Nephron progenitor cell (in vitro differentiated cells): ENCODE measurements at regions not wholly inside any gene's neighbourhood (a gene's known extent, or its start where the extent isn't known, plus 50 kb on each side); places are given as distances from the start of the nearest gene placed in this dataset.

ENCODE experiments used
- DNase-seq: peaks from one replicate; pipeline ENCODE4 v3.0.0; 2021
- H3K27ac Mint-ChIP-seq: 2 replicates; pipeline ENCODE4 v1.8.0; 2021; ENCODE audit warnings: mild to moderate bottlenecking, moderate library complexity, mixed read lengths
- H3K27me3 Mint-ChIP-seq: 2 replicates; pipeline ENCODE4 v1.8.0; 2021; ENCODE audit warnings: mild to moderate bottlenecking, low read depth, mixed read lengths; ENCODE audit not compliant: poor library complexity
- H3K36me3 Mint-ChIP-seq: 2 replicates; pipeline ENCODE4 v1.8.0; 2021; ENCODE audit warnings: low read depth, mixed read lengths
- H3K4me1 Mint-ChIP-seq: 2 replicates; pipeline ENCODE4 v1.8.0; 2021; ENCODE audit warnings: mixed read lengths
- H3K4me3 Mint-ChIP-seq: 2 replicates; pipeline ENCODE4 v1.8.0; 2021; ENCODE audit warnings: mild to moderate bottlenecking, moderate library complexity, mixed read lengths
- H3K9me3 Mint-ChIP-seq: 2 replicates; pipeline ENCODE4 v1.8.0; 2021; ENCODE audit warnings: mild to moderate bottlenecking, moderate library complexity, mixed read lengths
- TF ChIP-seq, protein P1 (sequence below): fragments of 200-600 bp; sonication (generic); IDR thresholded peaks from 2 replicates; pipeline ENCODE4 v1.5.0; 2021; ENCODE audit warnings: antibody characterized with exemption

DNA sequence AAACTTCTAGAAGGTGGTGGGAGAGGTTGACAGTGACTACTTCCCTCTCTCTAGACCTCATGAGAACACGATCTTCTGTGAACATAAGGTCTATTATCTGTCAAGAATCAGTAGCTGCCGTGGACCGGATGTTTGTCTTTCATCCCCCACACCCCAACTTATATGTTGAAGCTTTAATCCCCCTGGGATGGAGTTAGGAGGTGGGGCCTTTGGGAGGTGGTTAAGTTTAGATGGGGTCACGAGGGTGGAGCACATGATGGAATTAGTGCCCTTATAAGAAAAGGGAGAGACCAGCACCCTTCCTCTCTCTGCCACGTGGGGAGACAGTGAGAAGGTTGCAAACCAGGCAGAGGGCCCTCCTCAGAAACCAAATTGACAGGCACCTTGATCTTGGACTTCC lies 409.1 kb downstream of the QKI start:
- H3K4me3 Mint-ChIP-seq, result no peak overlapping the region
- no peaks in the 10 kb centered on the region for H3K9me3 Mint-ChIP-seq
- H3K36me3 Mint-ChIP-seq, result no peaks in the 10 kb centered on the region
- peaks cover 38% of the 10 kb centered on the region for H3K27me3 Mint-ChIP-seq
- DNase-seq, result no peak
- H3K4me1 Mint-ChIP-seq, result peaks cover 2% of the 10 kb centered on the region
- TF ChIP-seq, protein P1, sequence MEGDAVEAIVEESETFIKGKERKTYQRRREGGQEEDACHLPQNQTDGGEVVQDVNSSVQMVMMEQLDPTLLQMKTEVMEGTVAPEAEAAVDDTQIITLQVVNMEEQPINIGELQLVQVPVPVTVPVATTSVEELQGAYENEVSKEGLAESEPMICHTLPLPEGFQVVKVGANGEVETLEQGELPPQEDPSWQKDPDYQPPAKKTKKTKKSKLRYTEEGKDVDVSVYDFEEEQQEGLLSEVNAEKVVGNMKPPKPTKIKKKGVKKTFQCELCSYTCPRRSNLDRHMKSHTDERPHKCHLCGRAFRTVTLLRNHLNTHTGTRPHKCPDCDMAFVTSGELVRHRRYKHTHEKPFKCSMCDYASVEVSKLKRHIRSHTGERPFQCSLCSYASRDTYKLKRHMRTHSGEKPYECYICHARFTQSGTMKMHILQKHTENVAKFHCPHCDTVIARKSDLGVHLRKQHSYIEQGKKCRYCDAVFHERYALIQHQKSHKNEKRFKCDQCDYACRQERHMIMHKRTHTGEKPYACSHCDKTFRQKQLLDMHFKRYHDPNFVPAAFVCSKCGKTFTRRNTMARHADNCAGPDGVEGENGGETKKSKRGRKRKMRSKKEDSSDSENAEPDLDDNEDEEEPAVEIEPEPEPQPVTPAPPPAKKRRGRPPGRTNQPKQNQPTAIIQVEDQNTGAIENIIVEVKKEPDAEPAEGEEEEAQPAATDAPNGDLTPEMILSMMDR, result no peak
- H3K27ac Mint-ChIP-seq, result no peak overlapping the region

DNA sequence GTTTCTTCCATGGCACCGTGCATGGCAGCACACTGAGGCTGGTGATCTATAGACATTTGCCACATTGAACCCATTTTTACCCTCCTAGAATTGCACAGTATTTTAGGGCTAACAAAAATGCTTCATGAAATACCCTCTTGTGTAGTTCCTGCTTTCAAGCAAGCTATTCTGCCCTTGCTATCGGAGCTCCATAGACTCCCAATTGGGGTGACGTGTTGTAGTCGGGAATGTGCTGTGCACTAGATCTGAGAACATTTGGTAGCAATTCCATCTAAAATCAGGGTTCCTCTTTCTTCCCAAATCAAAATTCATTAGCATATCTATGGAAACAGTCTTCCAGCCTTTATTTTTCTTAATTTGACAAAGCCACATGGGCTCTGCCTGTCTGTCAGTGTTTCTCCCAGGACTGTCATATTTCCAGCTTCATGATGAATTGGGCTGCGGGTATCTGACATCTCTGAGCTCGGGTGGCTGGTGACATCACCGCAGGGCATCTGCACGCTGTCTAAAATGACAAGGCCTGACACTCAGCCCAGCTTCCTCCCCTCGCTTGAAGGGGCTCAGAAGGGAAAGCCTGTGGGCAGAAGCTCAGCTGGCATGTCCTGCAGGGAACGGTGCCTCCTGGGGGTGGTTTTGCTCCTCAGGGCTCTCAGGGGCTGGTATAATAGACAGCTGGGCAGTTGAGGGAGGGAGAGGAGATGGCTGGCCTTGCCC lies 406.4 kb downstream of the QKI start:
- H3K4me3 Mint-ChIP-seq, result no peak overlapping the region
- TF ChIP-seq, protein P1, result no peak
- H3K27me3 Mint-ChIP-seq, result peaks cover 20% of the 10 kb centered on the region
- no peaks in the 10 kb centered on the region for H3K4me1 Mint-ChIP-seq
- peaks cover 5% of the 10 kb centered on the region for H3K9me3 Mint-ChIP-seq
- no peak overlapping the region for H3K27ac Mint-ChIP-seq
- no peaks in the 10 kb centered on the region for H3K36me3 Mint-ChIP-seq
- no peak for DNase-seq

DNA sequence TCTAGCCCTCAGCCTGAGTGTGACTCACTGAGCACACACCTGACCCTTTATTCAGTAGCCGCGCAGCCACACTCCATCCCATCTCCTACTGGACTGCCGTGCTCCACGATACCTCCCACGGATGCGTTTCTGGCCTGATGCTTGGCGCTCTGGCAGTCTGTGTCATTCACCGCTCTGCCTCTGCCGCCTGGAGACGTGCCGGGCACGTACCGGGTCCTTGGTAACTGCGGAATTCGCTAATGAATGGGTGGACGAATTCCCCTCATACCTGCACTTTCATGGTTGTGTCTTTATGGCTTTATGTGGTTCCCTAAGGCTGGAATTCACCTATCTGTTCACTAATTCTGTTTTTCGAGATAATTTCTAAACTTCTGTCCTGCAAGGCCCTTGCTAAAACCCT lies 405.7 kb downstream of the QKI start:
- peaks cover 17% of the 10 kb centered on the region for H3K27me3 Mint-ChIP-seq
- no peak overlapping the region for H3K27ac Mint-ChIP-seq
- TF ChIP-seq, protein P1, result no peak

DNA sequence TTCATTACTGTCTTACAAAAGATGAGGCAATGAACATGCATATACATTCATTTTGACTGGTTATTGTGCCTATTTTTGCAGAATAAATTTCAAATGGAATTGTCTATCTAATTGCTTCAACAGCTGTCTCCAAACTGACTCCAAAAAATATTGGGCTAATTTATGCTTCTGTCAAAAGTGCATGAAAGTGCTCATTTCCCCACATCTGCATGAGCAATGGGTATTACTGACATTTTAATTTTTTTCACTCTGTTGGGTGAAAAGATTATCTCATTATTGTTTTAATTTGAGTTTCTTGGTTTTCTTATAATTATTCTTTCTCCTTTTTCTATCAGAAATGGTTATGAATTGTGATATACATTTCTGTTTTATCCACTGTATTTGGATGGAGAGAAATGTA lies 404.2 kb downstream of the QKI start:
- Mint-ChIP-seq H3K4me1 (peaks cover 7% of the 10 kb centered on the region), H3K36me3 (no peaks in the 10 kb centered on the region), H3K9me3 (peaks cover 5% of the 10 kb centered on the region), H3K27ac (no peak overlapping the region), H3K27me3 (peaks cover 12% of the 10 kb centered on the region), H3K4me3 (no peak overlapping the region)
- no peak for DNase-seq
- TF ChIP-seq, protein P1, result no peak

More for the DNA sequence above, 405.7 kb downstream of the QKI start:
- Mint-ChIP-seq H3K9me3 (peaks cover 5% of the 10 kb centered on the region), H3K4me3 (no peak overlapping the region), H3K4me1 (peaks cover under 1% of the 10 kb centered on the region), H3K36me3 (no peaks in the 10 kb centered on the region)
- no peak for DNase-seq

DNA sequence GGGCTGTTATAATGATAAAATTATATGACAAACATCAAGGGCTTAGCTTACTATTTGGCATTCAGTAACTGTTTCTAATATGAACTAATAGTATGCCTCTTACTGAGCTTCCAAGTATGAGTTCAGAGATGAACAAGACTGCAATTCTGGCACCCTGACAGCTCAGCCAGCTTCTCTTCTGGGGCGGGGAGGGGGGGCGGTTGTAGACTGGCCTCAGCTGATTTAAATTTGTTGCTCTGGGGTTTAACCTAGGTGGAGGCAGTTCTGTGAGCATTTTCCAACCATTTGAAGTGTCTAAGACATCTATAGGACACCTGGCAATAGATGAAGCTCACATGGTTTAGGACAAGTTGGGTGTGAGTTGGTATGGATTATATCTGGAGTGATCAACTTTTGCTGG lies 401.9 kb downstream of the QKI start:
- Mint-ChIP-seq H3K27me3 (peaks cover 12% of the 10 kb centered on the region), H3K36me3 (no peaks in the 10 kb centered on the region), H3K4me3 (no peak overlapping the region), H3K27ac (no peak overlapping the region), H3K9me3 (peaks cover 5% of the 10 kb centered on the region), H3K4me1 (peaks cover 7% of the 10 kb centered on the region)
- no peak for DNase-seq
- TF ChIP-seq, protein P1, result no peak

DNA sequence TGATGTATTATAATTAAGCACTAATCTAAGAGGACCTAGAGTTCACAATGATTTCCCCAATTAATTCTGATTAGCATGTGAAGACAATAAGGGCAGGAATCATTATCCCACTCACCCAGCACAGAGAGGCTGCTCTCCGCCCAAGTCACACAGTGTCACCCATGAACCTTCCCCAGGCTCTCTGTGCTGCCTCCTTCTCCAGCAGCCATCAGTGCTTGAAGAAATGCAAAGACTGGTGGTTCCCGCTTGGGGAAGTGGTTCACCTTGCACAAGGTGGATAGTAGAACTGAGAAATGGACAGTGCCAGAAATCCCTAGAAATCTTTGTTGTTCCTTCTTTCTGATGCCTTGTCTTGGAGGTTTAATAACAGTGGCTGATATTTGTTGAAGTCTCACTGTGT lies 401.3 kb downstream of the QKI start:
- Mint-ChIP-seq H3K36me3 (no peaks in the 10 kb centered on the region), H3K4me3 (no peak overlapping the region), H3K4me1 (peaks cover 11% of the 10 kb centered on the region), H3K27ac (no peak overlapping the region), H3K27me3 (peaks cover 7% of the 10 kb centered on the region), H3K9me3 (peaks cover 5% of the 10 kb centered on the region)
- DNase-seq, result no peak
- TF ChIP-seq, protein P1, result no peak
